ENCODE measurements at regions not wholly inside any gene's neighbourhood (a gene's known extent, or its start where the extent isn't known, plus 50 kb on each side); places are given as distances from the start of the nearest gene placed in this dataset.

GRCh38 chr4:138938366-138938690, 77.3 kb upstream of the NOCT start:
- DNase-seq = no peak
- Mint-ChIP-seq H3K9me3 (no peaks in the 10 kb centered on the region), H3K4me1 (no peaks in the 10 kb centered on the region), H3K36me3 (ENCODE audit: low read depth) (no peaks in the 10 kb centered on the region), H3K27ac (no peak overlapping the region), H3K27me3 (peaks cover 5% of the 10 kb centered on the region), H3K4me3 (no peak overlapping the region)
- intact Hi-C loops (cut with micrococcal nuclease) = no loop called here
- POLR2A ChIA-PET = no interaction called here
- CTCF ChIA-PET = no interaction called here
- ATAC-seq (ENCODE audit: low read depth) = no peak
- TF ChIP-seq CTCF (IDR thresholded peaks at IDR 0.05) = no peak

DNA sequence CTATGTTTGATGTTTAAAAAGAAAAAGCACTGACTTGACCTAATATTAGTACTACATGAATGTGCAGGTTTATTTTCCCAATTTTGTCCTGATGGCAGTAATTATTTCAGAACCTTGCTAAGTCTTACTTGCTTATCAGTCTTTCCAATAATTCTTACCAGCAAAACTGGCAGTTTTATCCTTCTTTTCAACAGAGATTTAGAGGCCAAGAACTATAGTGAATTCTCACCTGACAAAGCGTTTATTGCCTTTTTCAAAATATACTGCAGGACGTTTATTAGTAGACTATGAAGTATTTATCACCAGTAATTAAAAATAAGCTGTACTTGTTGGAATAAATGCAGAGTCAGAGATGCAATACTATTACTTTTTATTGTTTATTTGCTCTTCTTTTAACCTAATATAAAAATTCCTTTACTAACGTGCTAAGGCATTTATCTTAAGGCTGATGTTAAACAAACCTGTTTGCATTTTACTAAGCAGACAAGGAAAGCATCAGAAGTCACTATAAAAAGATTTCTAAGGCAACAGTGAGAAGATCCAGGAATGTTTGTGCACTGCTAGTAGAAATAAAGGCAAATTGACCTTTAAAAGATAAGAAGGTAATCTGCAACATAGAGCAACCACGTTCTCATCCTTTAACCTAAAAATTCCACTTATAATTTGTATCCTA, 80.3 kb upstream of the NOCT start:
- ChIA-PET CTCF (no interaction called here), POLR2A (no interaction called here)
- peaks cover 5% of the 10 kb centered on the region for H3K27me3 Mint-ChIP-seq

DNA sequence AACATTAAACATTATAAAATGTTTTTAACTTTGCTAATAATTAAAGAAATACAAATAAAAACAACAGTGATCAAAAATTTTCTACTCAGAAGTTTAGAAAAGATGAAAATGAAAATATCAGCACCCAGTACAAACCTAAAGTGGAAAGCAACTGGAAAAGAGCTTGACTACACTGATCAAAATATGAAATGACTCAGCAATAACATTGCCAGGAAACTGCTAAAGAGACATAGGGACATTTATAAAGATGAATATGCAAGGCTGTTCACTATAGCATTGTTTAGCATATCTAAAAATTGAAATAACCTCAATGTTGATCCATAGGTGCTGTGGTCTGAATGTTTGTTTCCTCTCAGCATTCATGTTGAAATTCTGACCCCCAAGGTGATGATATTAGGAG, 88.5 kb upstream of the NOCT start:
- no peak overlapping the region for H3K4me3 Mint-ChIP-seq
- no peaks in the 10 kb centered on the region for H3K9me3 Mint-ChIP-seq
- ATAC-seq (ENCODE audit: low read depth) (no peak), DNase-seq (no peak)
- H3K27me3 Mint-ChIP-seq = peaks cover 10% of the 10 kb centered on the region
- no peak for TF ChIP-seq CTCF (IDR thresholded peaks at IDR 0.05)
- no peak overlapping the region for H3K27ac Mint-ChIP-seq
- H3K36me3 Mint-ChIP-seq (ENCODE audit: low read depth) = no peaks in the 10 kb centered on the region
- H3K4me1 Mint-ChIP-seq = no peaks in the 10 kb centered on the region
- intact Hi-C loops (cut with micrococcal nuclease) = no loop called here
- ChIA-PET POLR2A (no interaction called here), CTCF (no interaction called here)

More for the DNA sequence above, 80.3 kb upstream of the NOCT start:
- Mint-ChIP-seq H3K9me3 (no peaks in the 10 kb centered on the region), H3K36me3 (ENCODE audit: low read depth) (no peaks in the 10 kb centered on the region), H3K4me1 (no peaks in the 10 kb centered on the region), H3K4me3 (no peak overlapping the region), H3K27ac (no peak overlapping the region)
- no peak for TF ChIP-seq CTCF (IDR thresholded peaks at IDR 0.05)
- ATAC-seq (ENCODE audit: low read depth) (no peak), DNase-seq (no peak)
- intact Hi-C loops (cut with micrococcal nuclease) = no loop called here

DNA sequence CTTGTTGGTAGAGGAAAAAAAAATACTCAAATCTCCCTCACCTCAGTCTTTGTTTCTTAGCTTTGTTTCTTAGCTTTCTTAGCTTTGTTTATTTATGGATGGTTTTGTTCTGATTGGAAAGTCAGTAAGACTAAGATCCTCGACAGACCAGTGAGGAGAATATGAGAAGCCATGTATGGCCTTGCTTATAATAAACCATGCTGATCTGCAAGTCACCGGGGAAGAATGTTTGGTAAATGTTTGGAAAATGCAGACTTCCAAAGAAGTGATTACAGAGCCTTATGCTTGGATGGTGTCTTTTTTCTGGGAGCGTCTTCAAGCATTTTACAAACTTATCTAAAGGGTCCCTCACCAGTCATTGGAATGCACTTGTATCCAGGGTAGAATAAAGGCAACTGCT, 90.1 kb upstream of the NOCT start:
- no peak for ATAC-seq (ENCODE audit: low read depth)
- POLR2A ChIA-PET = no interaction called here
- CTCF ChIA-PET = interaction anchor here (1.4 kb wide), 1 partner anchor 54 kb away, joined by 4 read pairs; no protein-coding TSS in a partner anchor
- peaks cover 10% of the 10 kb centered on the region for H3K27me3 Mint-ChIP-seq
- no peaks in the 10 kb centered on the region for H3K36me3 Mint-ChIP-seq (ENCODE audit: low read depth)
- no peak overlapping the region for H3K4me3 Mint-ChIP-seq
- no peaks in the 10 kb centered on the region for H3K4me1 Mint-ChIP-seq
- no peak for TF ChIP-seq CTCF (IDR thresholded peaks at IDR 0.05)
- no peaks in the 10 kb centered on the region for H3K9me3 Mint-ChIP-seq
- no peak for DNase-seq
- H3K27ac Mint-ChIP-seq = no peak overlapping the region
- intact Hi-C loops (cut with micrococcal nuclease) = no loop called here

- peak; percentile 60 for ATAC-seq (ENCODE audit: low read depth)
- no peaks in the 10 kb centered on the region for H3K36me3 Mint-ChIP-seq (ENCODE audit: low read depth)
- ChIA-PET POLR2A (no interaction called here), CTCF (no interaction called here)
- H3K4me3 Mint-ChIP-seq = no peak overlapping the region
- H3K27ac Mint-ChIP-seq = no peak overlapping the region
- H3K4me1 Mint-ChIP-seq = peaks cover 8% of the 10 kb centered on the region
- TF ChIP-seq CTCF (IDR thresholded peaks at IDR 0.05) = peak; percentile 49
- intact Hi-C loops (cut with micrococcal nuclease) = no loop called here
- no peaks in the 10 kb centered on the region for H3K9me3 Mint-ChIP-seq
- H3K27me3 Mint-ChIP-seq = peaks cover 13% of the 10 kb centered on the region
- no peak for DNase-seq
These were observed 96.3 kb upstream of the NOCT start for GRCh38 chr4:138919094-138919936.

Data from activated B cell treated with CpG ODN at 0.5 μM for 24 hours (primary cell).